GM21447 (cell line): ENCODE measurements at regions not wholly inside any gene's neighbourhood (a gene's known extent, or its start where the extent isn't known, plus 50 kb on each side); places are given as distances from the start of the nearest gene placed in this dataset.
"Not testable (repeated sequence)": the region's sequence is repeated elsewhere in the genome, so short reads cannot be mapped to it uniquely, and the experiment has no call there.

ENCODE experiments used
- ATAC-seq: cut with Tn5 transposase; IDR thresholded peaks from one replicate; pipeline ENCODE4 v1.9.1; 2021; ENCODE audit not compliant: unreplicated experiment

- ATAC-seq = no peak
These were observed 59.3 kb upstream of the ZNF217 start for GRCh38 chr20:53652859-53653517.

DNA sequence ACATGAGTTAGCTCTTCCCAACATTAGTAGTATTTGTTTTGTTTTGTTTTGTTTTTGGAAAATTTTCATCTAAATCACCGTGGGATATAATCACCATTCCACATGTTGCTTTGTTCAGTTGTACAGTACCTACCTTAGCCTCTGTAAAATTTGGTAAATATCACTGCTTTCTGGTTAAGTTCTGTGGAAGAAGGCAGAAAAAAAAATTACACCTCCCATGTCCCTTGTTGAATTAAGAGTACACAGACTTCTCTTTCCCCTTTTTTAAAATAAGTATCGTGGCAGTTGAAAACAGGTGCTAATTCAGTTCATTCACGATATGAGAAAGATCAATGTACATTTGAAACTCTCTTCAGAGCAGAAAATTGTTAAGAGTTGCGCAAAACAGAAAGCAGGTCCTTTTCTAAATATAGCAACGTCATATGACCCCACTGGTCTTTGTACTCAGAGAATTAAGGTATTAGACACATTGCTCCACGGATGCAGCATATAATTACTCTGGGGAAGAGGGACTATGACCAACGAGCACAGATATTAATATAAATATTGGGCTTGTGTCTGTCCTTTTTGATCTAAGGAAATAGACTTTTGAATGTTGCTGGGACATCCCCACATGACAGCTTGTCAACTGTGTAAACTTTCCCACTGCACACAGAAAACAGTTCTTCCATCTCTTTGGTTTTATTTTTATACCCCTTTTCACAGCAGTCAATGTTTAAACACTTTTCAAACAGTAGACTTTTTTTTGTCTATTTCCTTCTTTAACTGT, 58.6 kb upstream of the ZNF217 start:
- ATAC-seq = peak; percentile 64

GRCh38 chr20:53649493-53649892, 55.9 kb upstream of the ZNF217 start:
- not testable (repeated sequence) for ATAC-seq

GRCh38 chr20:53647286-53647821, 53.7 kb upstream of the ZNF217 start:
- ATAC-seq = no peak

DNA sequence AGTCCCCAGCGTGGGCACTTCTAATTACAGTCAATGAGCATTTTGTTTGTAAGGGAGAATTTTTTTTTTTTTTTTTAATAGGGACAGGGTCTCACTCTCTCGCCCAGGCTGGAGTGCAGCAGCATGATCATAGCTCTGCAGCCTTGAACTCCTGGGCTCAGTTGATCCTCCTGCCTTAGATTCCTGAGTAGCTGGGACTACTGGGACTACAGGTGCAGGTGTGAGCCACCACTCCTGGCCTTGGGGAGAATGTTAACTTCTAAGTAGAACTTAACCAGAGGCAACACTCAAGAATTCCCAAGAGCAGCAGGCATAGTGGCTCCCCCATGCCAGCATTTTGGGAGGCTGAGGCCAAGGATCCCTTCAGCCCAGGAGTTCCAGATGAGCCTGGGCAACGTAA, 52.9 kb upstream of the ZNF217 start:
- no peak for ATAC-seq

- no peak for ATAC-seq
These were observed 51.9 kb upstream of the ZNF217 start for GRCh38 chr20:53645582-53645897.

DNA sequence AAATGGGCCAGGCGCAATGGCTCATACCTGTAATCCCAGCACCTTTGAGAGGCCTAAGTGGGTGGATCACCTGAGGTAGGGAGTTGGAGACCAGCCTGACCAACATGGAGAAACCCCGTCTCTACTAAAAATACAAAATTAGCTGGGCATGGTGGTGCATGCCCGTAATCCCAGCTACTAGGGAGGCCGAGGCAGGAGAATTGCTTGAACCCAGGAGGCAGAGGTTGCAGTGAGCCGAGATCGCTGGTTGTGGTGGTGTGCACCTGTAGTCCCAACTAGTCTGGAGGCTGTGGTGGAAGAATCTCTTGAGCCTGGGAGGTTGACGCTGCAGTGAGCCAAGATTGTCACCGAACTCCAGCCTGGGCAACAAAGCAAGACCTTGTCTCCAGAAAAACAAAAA, 50.5 kb upstream of the ZNF217 start:
- not testable (repeated sequence) for ATAC-seq
